Liver (tissue), 8 donors: ENCODE measurements at regions not wholly inside any gene's neighbourhood (a gene's known extent, or its start where the extent isn't known, plus 50 kb on each side); places are given as distances from the start of the nearest gene placed in this dataset.

ENCODE experiments used
- DNase-seq: peaks from one replicate; pipeline ENCODE4 v3.0.0-alpha.2; 2017; ENCODE audit warnings: low spot score
- H3K27ac ChIP-seq, 2 donors: one replicate each; pipeline ENCODE4 v1.7.0; 2013; ENCODE audit warnings: inconsistent platforms in 2 of 2, low read length in 2 of 2, control low read depth in 1 of 2, low read depth in 1 of 2, mild to moderate bottlenecking in 1 of 2
- H3K27me3 ChIP-seq, 4 donors: one replicate each; pipeline versions ENCODE4 v1.6.1 to v1.7.0; 2013; ENCODE audit warnings: low read length in 3 of 4, inconsistent platforms in 1 of 4, mild to moderate bottlenecking in 1 of 4, moderate library complexity in 1 of 4; ENCODE audit not compliant: control insufficient read depth in 4 of 4, insufficient read depth in 4 of 4
- H3K36me3 ChIP-seq, 4 donors: one replicate each; pipeline versions ENCODE4 v1.6.1 to v1.7.0; 2013; ENCODE audit warnings: low read length in 3 of 4, mild to moderate bottlenecking in 3 of 4, low read depth in 1 of 4, moderate library complexity in 1 of 4; ENCODE audit not compliant: control insufficient read depth in 4 of 4, insufficient read depth in 3 of 4
- H3K4me1 ChIP-seq, 4 donors: one replicate each; pipeline versions ENCODE4 v1.6.1 to v1.7.0; 2013; ENCODE audit warnings: low read length in 3 of 4, mild to moderate bottlenecking in 3 of 4, moderate library complexity in 1 of 4; ENCODE audit not compliant: control insufficient read depth in 4 of 4, insufficient read depth in 4 of 4
- H3K4me3 ChIP-seq, 3 donors: one replicate each; pipeline versions ENCODE4 v1.6.1 to v1.7.0; 2013; ENCODE audit warnings: low read length in 3 of 3, control low read depth in 1 of 3, low read depth in 1 of 3, mild to moderate bottlenecking in 1 of 3
- H3K9ac ChIP-seq, 2 donors: one replicate each; pipeline ENCODE4 v1.7.0; 2013; ENCODE audit warnings: low read length in 2 of 2, mild to moderate bottlenecking in 2 of 2, moderate library complexity in 2 of 2, control low read depth in 1 of 2, low read depth in 1 of 2
- H3K9me3 ChIP-seq, 4 donors: one replicate each; pipeline versions ENCODE4 v1.6.1 to v1.7.0; 2013; ENCODE audit warnings: low read length in 3 of 4; ENCODE audit not compliant: control insufficient read depth in 4 of 4
- ATF3 ChIP-seq: IDR thresholded peaks from 2 replicates; pipeline ENCODE4 v1.6.1; 2016; ENCODE audit warnings: antibody characterized with exemption
- CTCF ChIP-seq: fragments of 150-350 bp; IDR thresholded peaks from 2 replicates; pipeline ENCODE4 v1.5.1; 2017; ENCODE audit warnings: improper control_type of control experiment, low read depth, low read length; ENCODE audit not compliant: missing input control
- EGR1 ChIP-seq, 2 donors: IDR thresholded peaks; 2 replicates each; pipeline ENCODE4 v1.6.1; 2016 to 2018; ENCODE audit warnings: antibody characterized with exemption in 2 of 2, low read depth in 2 of 2
- FOXA2 ChIP-seq: IDR thresholded peaks from 2 replicates; pipeline ENCODE4 v1.6.1; 2016; ENCODE audit warnings: antibody characterized with exemption
- GABPA ChIP-seq, 2 donors: IDR thresholded peaks in 1 of 2; conservative IDR thresholded peaks in 1 of 2; 2 replicates each; pipeline ENCODE4 v1.6.1; 2016; ENCODE audit warnings: antibody characterized with exemption in 2 of 2, mild to moderate bottlenecking in 1 of 2, moderate library complexity in 1 of 2
- HNF4A ChIP-seq, 2 donors: conservative IDR thresholded peaks; 2 replicates each; pipeline ENCODE4 v1.6.1; 2016; ENCODE audit warnings: antibody characterized with exemption in 2 of 2, mild to moderate bottlenecking in 2 of 2
- HNF4G ChIP-seq: IDR thresholded peaks from 2 replicates; pipeline ENCODE4 v1.6.1; 2016; ENCODE audit warnings: antibody characterized with exemption
- JUND ChIP-seq, 2 donors: IDR thresholded peaks; 2 replicates each; pipeline ENCODE4 v1.6.1; 2016; ENCODE audit warnings: antibody characterized with exemption in 2 of 2
- NR2F2 ChIP-seq: IDR thresholded peaks from 2 replicates; pipeline ENCODE4 v1.6.1; 2016; ENCODE audit warnings: antibody characterized with exemption
- RAD21 ChIP-seq, 2 donors: IDR thresholded peaks; 2 replicates each; pipeline ENCODE4 v1.6.1; 2016; ENCODE audit warnings: antibody characterized with exemption in 2 of 2, mild to moderate bottlenecking in 2 of 2
- REST ChIP-seq: IDR thresholded peaks from 2 replicates; pipeline ENCODE4 v1.6.1; 2016; ENCODE audit warnings: antibody characterized with exemption, mild to moderate bottlenecking
- RXRA ChIP-seq, 2 donors: IDR thresholded peaks; 2 replicates each; pipeline ENCODE4 v1.6.1; 2017 to 2018; ENCODE audit warnings: antibody characterized with exemption in 2 of 2, mild to moderate bottlenecking in 1 of 2
- SP1 ChIP-seq: IDR thresholded peaks from 2 replicates; pipeline ENCODE4 v1.6.1; 2018; ENCODE audit warnings: antibody characterized with exemption, mild to moderate bottlenecking
- TAF1 ChIP-seq: conservative IDR thresholded peaks from 2 replicates; pipeline ENCODE4 v1.6.1; 2016; ENCODE audit warnings: antibody characterized with exemption, mild to moderate bottlenecking
- YY1 ChIP-seq: IDR thresholded peaks from 2 replicates; pipeline ENCODE4 v1.6.1; 2016; ENCODE audit warnings: antibody characterized with exemption, mild to moderate bottlenecking
- ZBTB33 ChIP-seq: IDR thresholded peaks from 2 replicates; pipeline ENCODE4 v1.6.1; 2016; ENCODE audit warnings: antibody characterized with exemption
- WGBS: extraction: QIAGEN DNeasy Blood & Tissue Kit; methylation state at CpG from one replicate; pipeline ENCODE4 v1.1.7; 2013; 5-methylcytosine and 5-hydroxymethylcytosine counted together
- donor health status: healthy.
- donor health status: healthy.
- donor health status: healthy.
- donor health status: healthy.
- donor health status: healthy.

GRCh38 chr2:138132108-138132507 is 167.8 kb downstream of the HNMT start:
- H3K4me3 ChIP-seq = no peak overlapping the region
- H3K36me3 ChIP-seq = no peaks in the 10 kb centered on the region
- H3K27me3 ChIP-seq = no peaks in the 10 kb centered on the region
- H3K9me3 ChIP-seq = no peaks in the 10 kb centered on the region
- DNase-seq = no peak
- no peak overlapping the region for H3K27ac ChIP-seq
- no peak overlapping the region for H3K9ac ChIP-seq
- no peaks in the 10 kb centered on the region for H3K4me1 ChIP-seq
- TF ChIP-seq NR2F2 (no peak), TAF1 (no peak), ZBTB33 (no peak), YY1 (no peak), CTCF (no peak), HNF4G (no peak), RAD21 (IDR thresholded peaks at IDR 0.05) (no peak), FOXA2 (no peak), JUND (IDR thresholded peaks at IDR 0.05) (no peak), ATF3 (no peak), EGR1 (IDR thresholded peaks at IDR 0.05; ENCODE audit: low read depth in 2 of 2) (no peak)
- 96% methylated on average over 1 of the region's 1 CpG for WGBS

GRCh38 chr2:138137949-138138348 is 173.7 kb downstream of the HNMT start:
- no peak overlapping the region for H3K4me3 ChIP-seq
- H3K9ac ChIP-seq = no peak overlapping the region
- H3K27ac ChIP-seq = no peak overlapping the region
- TF ChIP-seq HNF4A (conservative IDR thresholded peaks at IDR 0.05) (no peak), REST (no peak), SP1 (no peak), GABPA (IDR thresholded peaks at IDR 0.05 in 1 of 2, conservative IDR thresholded peaks at IDR 0.05 in 1 of 2) (no peak), NR2F2 (no peak), HNF4G (no peak), EGR1 (IDR thresholded peaks at IDR 0.05; ENCODE audit: low read depth in 2 of 2) (no peak), JUND (IDR thresholded peaks at IDR 0.05) (no peak), ATF3 (no peak), TAF1 (no peak), RAD21 (IDR thresholded peaks at IDR 0.05) (no peak), CTCF (no peak), ZBTB33 (no peak), RXRA (IDR thresholded peaks at IDR 0.05) (no peak), FOXA2 (no peak), YY1 (no peak)
- H3K9me3 ChIP-seq = no peaks in the 10 kb centered on the region
- H3K27me3 ChIP-seq = no peaks in the 10 kb centered on the region
- no peak for DNase-seq
- H3K36me3 ChIP-seq = no peaks in the 10 kb centered on the region
- no peaks in the 10 kb centered on the region for H3K4me1 ChIP-seq
